ENCODE measurements at regions not wholly inside any gene's neighbourhood (a gene's known extent, or its start where the extent isn't known, plus 50 kb on each side); places are given as distances from the start of the nearest gene placed in this dataset.
"Not testable (repeated sequence)": the region's sequence is repeated elsewhere in the genome, so short reads cannot be mapped to it uniquely, and the experiment has no call there.

DNA sequence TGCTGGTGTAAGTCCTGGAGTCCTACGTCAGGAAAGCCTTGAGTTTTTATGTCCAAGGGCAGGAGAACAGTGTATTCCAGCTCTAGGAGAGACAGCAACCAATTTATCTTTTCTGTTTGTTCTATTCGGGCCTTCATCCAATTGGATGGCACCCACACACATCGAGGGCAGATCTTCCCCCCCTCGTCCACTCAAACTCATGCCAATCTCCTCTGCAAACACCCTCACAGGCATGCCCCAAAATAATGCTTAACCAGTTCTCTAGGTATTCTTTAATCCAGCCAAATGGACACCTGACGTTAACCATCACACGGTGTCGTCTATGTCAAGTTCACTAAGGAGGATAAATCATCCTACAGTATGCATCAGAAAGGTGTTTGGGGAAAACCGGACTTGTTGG lies 102.5 kb upstream of the TRPM1 start:
- no peaks in the 10 kb centered on the region for H3K36me3 ChIP-seq (ENCODE audit: insufficient read depth, low read length)
- H3K9me3 ChIP-seq (ENCODE audit: control insufficient read depth, insufficient read depth, low read length) = no peaks in the 10 kb centered on the region
- H3K4me1 ChIP-seq (ENCODE audit: insufficient read depth, low read length) = no peaks in the 10 kb centered on the region; the same call in 1 of the 2 replicates
- H3K9ac ChIP-seq (ENCODE audit: low read depth, low read length) = no peak overlapping the region

- H3K9ac ChIP-seq (ENCODE audit: low read depth, low read length) = no peak overlapping the region
- no peaks in the 10 kb centered on the region; the same call in 1 of the 2 replicates for H3K9me3 ChIP-seq (ENCODE audit: control insufficient read depth, insufficient read depth, low read length)
- no peaks in the 10 kb centered on the region for H3K4me1 ChIP-seq (ENCODE audit: insufficient read depth, low read length)
- H3K36me3 ChIP-seq (ENCODE audit: insufficient read depth, low read length) = no peaks in the 10 kb centered on the region
These were observed 105.1 kb upstream of the TRPM1 start for GRCh38 chr15:31206386-31207181.

GRCh38 chr15:31207246-31207645 lies 105.7 kb upstream of the TRPM1 start:
- H3K4me1 ChIP-seq (ENCODE audit: insufficient read depth, low read length) = no peaks in the 10 kb centered on the region

GRCh38 chr15:31207861-31208260 lies 106.3 kb upstream of the TRPM1 start:
- H3K9me3 ChIP-seq (ENCODE audit: control insufficient read depth, insufficient read depth, low read length); H3K9ac ChIP-seq (ENCODE audit: low read depth, low read length); H3K4me1 ChIP-seq (ENCODE audit: insufficient read depth, low read length); H3K36me3 ChIP-seq (ENCODE audit: insufficient read depth, low read length): not testable (repeated sequence)

More at GRCh38 chr15:31207246-31207645, 105.7 kb upstream of the TRPM1 start:
- H3K9ac ChIP-seq (ENCODE audit: low read depth, low read length) = no peak overlapping the region
- H3K9me3 ChIP-seq (ENCODE audit: control insufficient read depth, insufficient read depth, low read length) = no peaks in the 10 kb centered on the region; the same call in 1 of the 2 replicates
- no peaks in the 10 kb centered on the region for H3K36me3 ChIP-seq (ENCODE audit: insufficient read depth, low read length)

DNA sequence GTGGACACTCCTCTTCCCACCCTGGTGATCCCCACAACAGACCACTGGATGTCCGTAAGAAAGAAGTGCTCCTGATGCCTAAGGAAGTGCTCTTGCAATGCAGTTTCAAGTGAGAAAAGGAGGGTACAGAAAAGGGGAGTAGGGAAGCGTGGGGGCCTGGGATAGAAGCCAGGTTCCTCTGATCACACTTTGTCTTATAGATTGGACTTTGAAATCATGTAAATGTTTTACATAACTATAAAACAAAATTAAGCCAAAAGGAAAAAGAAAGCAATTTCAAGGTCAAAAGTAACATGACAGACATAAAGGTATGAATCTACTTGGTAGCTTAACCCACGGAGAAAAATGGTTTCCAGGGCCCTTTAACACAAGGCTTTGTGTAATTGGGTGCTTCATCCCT lies 107.3 kb upstream of the TRPM1 start:
- no peaks in the 10 kb centered on the region; the same call in 1 of the 2 replicates for H3K9me3 ChIP-seq (ENCODE audit: control insufficient read depth, insufficient read depth, low read length)
- H3K36me3 ChIP-seq (ENCODE audit: insufficient read depth, low read length) = no peaks in the 10 kb centered on the region
- no peak overlapping the region for H3K9ac ChIP-seq (ENCODE audit: low read depth, low read length)
- H3K4me1 ChIP-seq (ENCODE audit: insufficient read depth, low read length) = no peaks in the 10 kb centered on the region

GRCh38 chr15:31211353-31211752 lies 109.8 kb upstream of the TRPM1 start:
- no peaks in the 10 kb centered on the region for H3K36me3 ChIP-seq (ENCODE audit: insufficient read depth, low read length)
- H3K9me3 ChIP-seq (ENCODE audit: control insufficient read depth, insufficient read depth, low read length) = no peaks in the 10 kb centered on the region; the same call in 1 of the 2 replicates
- peaks cover 4% of the 10 kb centered on the region; the same call in 1 of the 2 replicates for H3K4me1 ChIP-seq (ENCODE audit: insufficient read depth, low read length)
- H3K9ac ChIP-seq (ENCODE audit: low read depth, low read length) = no peak overlapping the region

DNA sequence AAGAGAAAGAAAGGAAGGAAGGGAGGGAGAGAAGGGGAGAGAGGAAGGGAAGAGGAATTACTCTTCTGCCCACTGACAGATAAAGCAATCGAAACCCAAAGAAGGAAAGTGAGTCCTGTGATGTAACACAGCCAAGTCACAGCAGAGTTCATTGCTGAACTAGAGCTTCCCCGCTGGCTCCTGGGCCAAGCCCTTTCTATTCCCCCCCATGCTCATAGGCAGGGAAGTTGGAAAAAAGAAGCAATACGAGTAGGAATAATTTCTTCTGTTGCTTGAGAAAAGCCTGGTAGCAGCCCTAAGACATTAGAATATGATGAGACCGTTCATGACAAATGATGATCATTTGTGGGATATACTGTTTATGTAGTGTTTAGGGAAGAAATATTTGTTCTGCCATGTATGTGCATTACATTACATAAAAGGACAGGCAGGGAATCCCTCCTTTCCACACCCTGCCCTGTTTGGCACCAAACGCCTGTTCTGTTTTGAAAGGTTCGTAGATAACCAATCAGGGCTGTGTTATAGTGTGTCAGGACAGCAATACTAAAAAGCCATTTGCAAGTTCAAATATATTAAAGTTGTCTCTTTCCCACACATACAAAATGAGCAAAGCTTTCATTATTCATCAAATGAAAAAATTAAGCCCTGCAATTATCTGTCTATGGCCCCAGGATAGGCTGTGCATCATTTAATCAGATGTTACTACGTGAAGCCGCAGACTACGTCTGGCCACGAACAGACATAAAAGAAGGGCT lies 111.0 kb upstream of the TRPM1 start:
- H3K4me1 ChIP-seq (ENCODE audit: insufficient read depth, low read length) = peaks cover 9% of the 10 kb centered on the region; the same call in 1 of the 2 replicates
- H3K9ac ChIP-seq (ENCODE audit: low read depth, low read length) = no peak overlapping the region
- no peaks in the 10 kb centered on the region; the same call in 1 of the 2 replicates for H3K9me3 ChIP-seq (ENCODE audit: control insufficient read depth, insufficient read depth, low read length)
- no peaks in the 10 kb centered on the region for H3K36me3 ChIP-seq (ENCODE audit: insufficient read depth, low read length)

DNA sequence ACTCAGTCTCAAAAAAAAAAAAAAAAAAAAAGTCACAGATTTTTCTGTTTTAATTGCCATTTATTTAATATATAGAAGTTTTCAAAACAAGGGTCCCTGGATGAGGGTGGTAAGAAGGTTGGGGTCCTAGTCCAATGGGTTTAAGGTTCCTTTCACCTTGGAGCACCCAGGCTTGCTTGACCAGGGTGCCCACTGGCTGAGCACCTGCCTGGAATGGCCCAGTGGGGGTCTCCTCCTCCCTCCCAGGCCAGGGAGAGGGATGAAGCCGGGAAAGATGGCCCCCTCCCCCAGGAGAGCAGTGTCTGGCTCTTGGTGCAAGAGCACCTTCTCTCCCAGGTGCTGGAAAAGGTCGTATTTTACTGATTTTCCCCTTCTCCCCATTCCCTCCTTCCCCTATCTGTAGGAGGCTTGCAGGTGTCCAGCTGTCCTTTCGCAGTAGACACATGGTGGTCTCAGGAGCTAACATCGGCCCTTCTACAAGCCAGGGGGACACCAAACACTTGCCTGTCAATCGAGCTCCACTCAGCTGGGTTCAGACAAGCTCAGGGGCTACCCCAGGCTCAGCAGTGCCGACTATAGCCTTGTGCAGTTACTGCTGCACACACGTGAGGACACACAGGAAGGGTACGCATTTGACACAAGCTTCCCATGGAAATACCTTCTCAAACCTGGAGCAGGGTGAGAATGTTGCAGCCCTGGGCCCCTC lies 112.3 kb upstream of the KLF13 start:
- H3K9me3 ChIP-seq (ENCODE audit: control insufficient read depth, insufficient read depth, low read length) = no peaks in the 10 kb centered on the region; the same call in 1 of the 2 replicates
- H3K4me1 ChIP-seq (ENCODE audit: insufficient read depth, low read length) = peaks cover 9% of the 10 kb centered on the region; the same call in 1 of the 2 replicates
- no peak overlapping the region for H3K9ac ChIP-seq (ENCODE audit: low read depth, low read length)
- H3K36me3 ChIP-seq (ENCODE audit: insufficient read depth, low read length) = no peaks in the 10 kb centered on the region

DNA sequence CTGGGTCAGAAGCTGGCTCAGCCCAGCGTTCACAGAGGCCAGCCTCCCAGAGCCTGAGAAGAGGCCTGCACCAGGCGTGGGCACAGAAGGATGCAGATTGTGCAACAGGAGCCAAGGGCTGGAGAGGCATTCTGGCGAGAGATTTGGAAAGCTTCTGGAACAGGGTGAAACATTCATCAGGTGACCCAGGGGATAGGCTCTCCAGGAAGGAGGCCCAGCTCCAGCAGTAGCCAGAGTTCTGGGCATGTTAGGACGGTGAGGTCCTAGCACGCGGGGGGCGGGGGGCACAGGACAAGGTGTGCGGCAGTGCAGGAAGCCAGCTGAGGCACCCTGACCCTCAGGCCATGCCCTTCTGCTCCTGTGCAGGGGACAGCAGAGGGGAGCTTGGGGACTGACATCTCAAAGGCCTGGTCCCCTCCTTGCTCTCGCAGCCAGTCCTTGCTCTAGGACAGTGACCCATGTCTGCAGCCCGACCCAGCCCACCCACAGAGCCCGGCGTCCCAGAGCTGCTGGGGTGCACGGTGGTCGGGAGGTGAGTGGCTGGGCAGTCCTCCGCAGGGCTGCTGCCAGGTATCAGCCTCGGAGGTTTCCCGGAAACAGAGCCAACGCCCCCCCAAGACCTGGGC lies 111.7 kb upstream of the KLF13 start:
- Histone ChIP-seq H3K9ac (ENCODE audit: low read depth, low read length) (peak overlapping the region; percentile 66; the same call in 1 of the 2 replicates), H3K4me1 (ENCODE audit: insufficient read depth, low read length) (peaks cover 9% of the 10 kb centered on the region; the same call in 1 of the 2 replicates), H3K9me3 (ENCODE audit: control insufficient read depth, insufficient read depth, low read length) (no peaks in the 10 kb centered on the region)

GRCh38 chr15:31215490-31216214 lies 111.0 kb upstream of the KLF13 start:
- no peaks in the 10 kb centered on the region for H3K9me3 ChIP-seq (ENCODE audit: control insufficient read depth, insufficient read depth, low read length)
- H3K4me1 ChIP-seq (ENCODE audit: insufficient read depth, low read length) = peaks cover 9% of the 10 kb centered on the region; the same call in 1 of the 2 replicates
- no peaks in the 10 kb centered on the region for H3K36me3 ChIP-seq (ENCODE audit: insufficient read depth, low read length)
- peak overlapping the region; percentile 66 for H3K9ac ChIP-seq (ENCODE audit: low read depth, low read length)

More for the DNA sequence above, 111.7 kb upstream of the KLF13 start:
- H3K36me3 ChIP-seq (ENCODE audit: insufficient read depth, low read length) = no peaks in the 10 kb centered on the region

DNA sequence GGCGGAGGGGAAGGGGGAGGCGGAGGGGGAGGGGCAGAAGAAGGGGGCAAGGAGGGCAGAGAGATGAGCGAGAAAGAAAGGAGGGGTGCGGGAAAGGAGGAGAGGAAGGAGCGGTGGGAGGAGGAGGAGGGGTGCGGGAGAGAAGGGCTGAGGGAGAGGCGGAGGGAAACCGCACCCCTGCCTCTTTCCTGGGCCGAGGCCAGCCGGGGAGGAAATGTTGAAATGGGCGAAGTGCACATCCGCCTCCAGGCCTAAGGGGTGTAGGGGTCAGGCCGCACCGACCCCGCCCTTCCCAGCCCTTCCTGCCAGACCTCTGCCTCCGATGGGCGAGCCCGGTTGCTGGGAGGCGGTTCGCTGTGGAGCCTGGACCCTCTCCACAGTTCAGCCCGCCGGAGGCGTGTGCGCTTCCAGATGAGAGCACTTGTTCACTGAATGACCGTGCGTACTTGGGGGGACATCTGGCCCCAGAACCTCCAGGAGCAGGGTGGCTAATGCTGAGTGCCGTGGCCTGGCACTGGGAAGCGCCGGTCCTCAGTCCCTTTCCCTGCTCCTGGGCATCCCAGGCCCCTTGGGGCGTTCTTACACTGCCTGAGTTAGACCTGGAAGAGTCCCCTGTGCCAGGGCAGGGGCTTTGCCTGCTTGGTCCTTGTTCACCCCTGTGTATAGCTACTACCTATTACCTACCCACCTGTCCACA lies 110.3 kb upstream of the KLF13 start:
- peaks cover 9% of the 10 kb centered on the region; the same call in 1 of the 2 replicates for H3K4me1 ChIP-seq (ENCODE audit: insufficient read depth, low read length)
- no peaks in the 10 kb centered on the region for H3K9me3 ChIP-seq (ENCODE audit: control insufficient read depth, insufficient read depth, low read length)
- H3K36me3 ChIP-seq (ENCODE audit: insufficient read depth, low read length) = no peaks in the 10 kb centered on the region
- peak overlapping the region; percentile 50 for H3K9ac ChIP-seq (ENCODE audit: low read depth, low read length)

DNA sequence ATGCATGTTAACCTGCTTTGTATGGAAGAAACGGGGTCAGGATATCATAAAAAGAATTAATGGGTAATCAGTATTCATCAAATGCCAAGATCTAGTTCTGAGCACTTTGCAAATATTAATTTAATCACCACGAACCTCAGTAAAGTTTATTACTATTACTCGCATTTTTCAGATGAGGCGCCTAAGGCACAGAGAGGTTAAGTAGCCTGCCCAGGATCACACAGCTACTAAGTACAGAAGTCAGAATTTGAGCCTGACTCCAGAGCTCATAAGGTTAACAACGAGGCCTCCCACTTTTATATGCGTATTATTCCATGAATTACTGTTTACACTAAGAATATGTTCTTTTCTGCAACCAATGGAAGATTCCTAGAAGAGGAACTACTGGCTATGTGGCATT lies 109.6 kb upstream of the KLF13 start:
- Histone ChIP-seq H3K36me3 (ENCODE audit: insufficient read depth, low read length) (no peaks in the 10 kb centered on the region), H3K4me1 (ENCODE audit: insufficient read depth, low read length) (peaks cover 12% of the 10 kb centered on the region; the same call in 1 of the 2 replicates), H3K9ac (ENCODE audit: low read depth, low read length) (peak overlapping the region; percentile 50), H3K9me3 (ENCODE audit: control insufficient read depth, insufficient read depth, low read length) (no peaks in the 10 kb centered on the region)
